ENCODE measurements at regions not wholly inside any gene's neighbourhood (a gene's known extent, or its start where the extent isn't known, plus 50 kb on each side); places are given as distances from the start of the nearest gene placed in this dataset.

DNA sequence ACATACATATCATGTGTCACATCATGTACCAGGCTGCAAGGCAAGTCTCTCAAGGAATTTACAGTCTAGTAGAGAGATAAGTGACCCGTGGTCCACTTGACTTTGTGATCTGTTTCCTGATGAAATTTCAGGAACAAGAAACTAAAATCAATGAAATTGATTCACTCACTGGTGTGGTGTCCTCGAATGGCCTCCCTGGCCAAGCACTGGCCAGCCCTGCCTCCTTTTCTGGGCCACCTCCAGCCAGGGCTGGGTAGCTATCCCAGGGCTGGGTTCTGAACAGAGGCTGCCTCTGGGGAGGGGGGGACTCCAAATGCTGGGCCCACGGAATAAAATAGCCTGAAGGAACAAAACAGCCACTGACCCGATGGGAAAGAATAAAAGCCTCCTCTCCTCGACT, 182.2 kb downstream of the HERPUD2 start:
- TF ChIP-seq NFRKB (IDR thresholded peaks at IDR 0.05) (no peak), CTBP1 (IDR thresholded peaks at IDR 0.05; ENCODE audit: borderline replicate concordance) (no peak), BHLHE40 (IDR thresholded peaks at IDR 0.05; ENCODE audit: borderline replicate concordance) (no peak), PKNOX1 (IDR thresholded peaks at IDR 0.05) (no peak), FOXM1 (IDR thresholded peaks at IDR 0.05; ENCODE audit: borderline replicate concordance) (no peak), TARDBP (IDR thresholded peaks at IDR 0.05) (no peak), HDGF (IDR thresholded peaks at IDR 0.05; ENCODE audit: borderline replicate concordance) (no peak), FOXA1 (IDR thresholded peaks at IDR 0.05) (no peak), SP1 (IDR thresholded peaks at IDR 0.05) (no peak), L3MBTL2 (conservative IDR thresholded peaks at IDR 0.05) (no peak), FOXK2 (IDR thresholded peaks at IDR 0.05) (no peak), ZNF384 (IDR thresholded peaks at IDR 0.05) (no peak)
